SU-DHL-6 (cell line): ENCODE measurements at regions not wholly inside any gene's neighbourhood (a gene's known extent, or its start where the extent isn't known, plus 50 kb on each side); places are given as distances from the start of the nearest gene placed in this dataset.

Source experiments
- H2AFZ ChIP-seq: fragments of 200-600 bp; sonication (generic); 2 replicates; pipeline ENCODE4 v1.6.1; 2014; ENCODE audit warnings: low read depth, mild to moderate bottlenecking, moderate library complexity, mixed read lengths, antibody characterized with exemption, low read length; ENCODE audit not compliant: severe bottlenecking
- H3F3A ChIP-seq: fragments of 200-600 bp; shearing (Covaris generic); 2 replicates; pipeline ENCODE4 v1.6.0; 2016; ENCODE audit warnings: antibody characterized with exemption, mild to moderate bottlenecking; ENCODE audit not compliant: insufficient read depth
- H3K27ac ChIP-seq: fragments of 200-600 bp; sonication (generic); 2 replicates; pipeline ENCODE4 v1.5.1; 2016; ENCODE audit warnings: low read depth, mild to moderate bottlenecking, low read length, moderate library complexity, mixed read lengths
- H3K27me3 ChIP-seq: fragments of 200-600 bp; sonication (generic), shearing (Covaris generic); 2 replicates; pipeline ENCODE4 v1.6.0; 2014; ENCODE audit warnings: mild to moderate bottlenecking, low read length
- H3K36me3 ChIP-seq: fragments of 200-600 bp; sonication (generic); 2 replicates; pipeline ENCODE4 v1.6.1; 2014; ENCODE audit warnings: mild to moderate bottlenecking, low read length, mixed read lengths
- H3K4me2 ChIP-seq: fragments of 300-600, 200-600 bp; shearing (Covaris generic), sonication (generic); 2 replicates; pipeline ENCODE4 v1.6.0; 2014; ENCODE audit warnings: low read length, low read depth, mild to moderate bottlenecking; ENCODE audit not compliant: poor library complexity, severe bottlenecking
- H3K4me3 ChIP-seq: fragments of 200-600 bp; sonication (generic); 2 replicates; pipeline ENCODE4 v1.5.1; 2014; ENCODE audit warnings: antibody characterized with exemption, low read length, mild to moderate bottlenecking, mixed read lengths; ENCODE audit not compliant: insufficient read depth, poor library complexity, severe bottlenecking
- H3K79me2 ChIP-seq: fragments of 200-600 bp; sonication (generic); 2 replicates; pipeline ENCODE4 v1.6.1; 2014; ENCODE audit warnings: mild to moderate bottlenecking, low read length, moderate library complexity; ENCODE audit not compliant: insufficient read depth
- H3K9ac ChIP-seq: fragments of 200-600 bp; sonication (generic); 2 replicates; pipeline ENCODE4 v1.7.0; 2014; ENCODE audit warnings: mild to moderate bottlenecking, low read length
- H3K9me2 ChIP-seq: fragments of 200-600 bp; sonication (generic); replicated peaks from 2 replicates; pipeline ENCODE4 v1.6.1; 2014; ENCODE audit warnings: low read length; ENCODE audit not compliant: insufficient read depth
- H3K9me3 ChIP-seq: fragments of 200-600 bp; sonication (generic); 2 replicates; pipeline ENCODE4 v1.6.1; 2014; ENCODE audit warnings: low read length, mixed read lengths; ENCODE audit not compliant: insufficient read depth
- H4K20me1 ChIP-seq: fragments of 200-600 bp; sonication (generic); 2 replicates; pipeline ENCODE4 v1.6.1; 2014; ENCODE audit warnings: low read depth, mild to moderate bottlenecking, antibody characterized with exemption, low read length, moderate library complexity, mixed read lengths
- EZH2phosphoT487 ChIP-seq: fragments of 200-600 bp; sonication (generic), shearing (Covaris generic); conservative IDR thresholded peaks from 2 replicates; pipeline ENCODE4 v1.6.1; 2018; ENCODE audit warnings: mild to moderate bottlenecking, antibody characterized with exemption, low read length, moderate library complexity, mixed read lengths
- TF ChIP-seq, protein P1 (sequence below): fragments of 200-600 bp; sonication (generic); IDR thresholded peaks from one replicate; pipeline ENCODE4 v1.5.1; 2017; ENCODE audit warnings: antibody characterized with exemption, mild to moderate bottlenecking, low read length, moderate library complexity; ENCODE audit not compliant: insufficient read depth, poor library complexity, severe bottlenecking

DNA sequence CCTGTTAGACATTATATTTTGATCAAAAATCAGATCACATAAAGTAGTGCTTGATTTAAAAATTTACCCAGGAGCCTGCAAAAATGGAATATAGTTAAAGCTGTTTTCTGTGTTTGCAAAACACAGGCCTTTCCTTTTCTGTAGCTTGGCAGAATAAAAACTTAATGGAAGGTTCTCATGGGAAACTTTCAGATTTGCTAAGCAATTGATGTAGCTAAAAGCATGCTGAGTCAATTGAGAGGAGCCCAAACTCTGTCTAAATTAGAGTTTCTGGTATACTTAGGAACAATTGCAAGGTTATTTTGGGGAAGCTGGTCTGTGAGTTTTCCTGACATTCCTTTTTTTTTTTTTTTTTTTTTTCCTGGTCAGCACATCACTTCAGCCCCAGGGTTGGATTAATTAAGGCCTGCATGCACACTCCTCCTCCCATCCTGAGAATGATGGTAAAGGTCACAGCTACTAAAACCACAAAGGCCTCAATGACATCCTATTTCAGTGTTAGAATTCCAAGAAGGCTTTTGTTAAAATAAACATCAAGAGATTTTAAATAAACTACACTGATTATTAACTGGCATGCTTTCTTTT is 608.7 kb downstream of the PLPP3 start:
- Histone ChIP-seq H4K20me1 (no peaks in the 10 kb centered on the region), H2AFZ (no peak overlapping the region), H3K4me3 (no peak overlapping the region), H3K27ac (no peak overlapping the region), H3K79me2 (no peaks in the 10 kb centered on the region), H3K9ac (no peak overlapping the region), H3F3A (no peaks in the 10 kb centered on the region), H3K9me3 (no peaks in the 10 kb centered on the region), H3K27me3 (no peaks in the 10 kb centered on the region), H3K9me2 (no peaks in the 10 kb centered on the region), H3K36me3 (no peaks in the 10 kb centered on the region), H3K4me2 (no peak overlapping the region)
- TF ChIP-seq, protein P1, sequence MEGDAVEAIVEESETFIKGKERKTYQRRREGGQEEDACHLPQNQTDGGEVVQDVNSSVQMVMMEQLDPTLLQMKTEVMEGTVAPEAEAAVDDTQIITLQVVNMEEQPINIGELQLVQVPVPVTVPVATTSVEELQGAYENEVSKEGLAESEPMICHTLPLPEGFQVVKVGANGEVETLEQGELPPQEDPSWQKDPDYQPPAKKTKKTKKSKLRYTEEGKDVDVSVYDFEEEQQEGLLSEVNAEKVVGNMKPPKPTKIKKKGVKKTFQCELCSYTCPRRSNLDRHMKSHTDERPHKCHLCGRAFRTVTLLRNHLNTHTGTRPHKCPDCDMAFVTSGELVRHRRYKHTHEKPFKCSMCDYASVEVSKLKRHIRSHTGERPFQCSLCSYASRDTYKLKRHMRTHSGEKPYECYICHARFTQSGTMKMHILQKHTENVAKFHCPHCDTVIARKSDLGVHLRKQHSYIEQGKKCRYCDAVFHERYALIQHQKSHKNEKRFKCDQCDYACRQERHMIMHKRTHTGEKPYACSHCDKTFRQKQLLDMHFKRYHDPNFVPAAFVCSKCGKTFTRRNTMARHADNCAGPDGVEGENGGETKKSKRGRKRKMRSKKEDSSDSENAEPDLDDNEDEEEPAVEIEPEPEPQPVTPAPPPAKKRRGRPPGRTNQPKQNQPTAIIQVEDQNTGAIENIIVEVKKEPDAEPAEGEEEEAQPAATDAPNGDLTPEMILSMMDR: no peak
- no peak for TF ChIP-seq EZH2phosphoT487

DNA sequence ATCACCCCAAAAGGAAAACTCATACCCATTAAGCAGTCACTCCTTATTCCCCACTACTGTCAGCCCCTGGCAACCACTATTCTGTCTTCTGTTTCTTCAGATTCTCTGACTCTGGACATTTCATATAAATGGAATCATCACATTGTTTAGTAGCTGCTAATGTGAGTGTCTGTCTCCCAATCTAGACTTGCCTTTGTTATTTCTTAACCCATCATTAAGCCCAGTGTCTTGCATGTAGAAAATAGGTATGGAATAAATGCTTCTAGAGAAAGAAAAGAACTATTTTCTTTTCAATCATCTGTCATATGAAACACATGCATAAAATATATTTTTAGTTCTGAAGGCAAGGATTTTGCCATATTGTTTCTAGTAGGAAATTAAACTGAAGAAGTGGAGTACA is 610.0 kb downstream of the PLPP3 start:
- Histone ChIP-seq H4K20me1 (no peaks in the 10 kb centered on the region), H3K9me3 (no peaks in the 10 kb centered on the region), H3K36me3 (no peaks in the 10 kb centered on the region), H3K27me3 (no peaks in the 10 kb centered on the region), H3K4me3 (no peak overlapping the region), H3K27ac (no peak overlapping the region), H3K9me2 (no peaks in the 10 kb centered on the region), H3K4me2 (no peak overlapping the region), H3F3A (no peaks in the 10 kb centered on the region), H3K79me2 (no peaks in the 10 kb centered on the region), H2AFZ (no peak overlapping the region), H3K9ac (no peak overlapping the region)
- TF ChIP-seq, protein P1: no peak
- no peak for TF ChIP-seq EZH2phosphoT487

DNA sequence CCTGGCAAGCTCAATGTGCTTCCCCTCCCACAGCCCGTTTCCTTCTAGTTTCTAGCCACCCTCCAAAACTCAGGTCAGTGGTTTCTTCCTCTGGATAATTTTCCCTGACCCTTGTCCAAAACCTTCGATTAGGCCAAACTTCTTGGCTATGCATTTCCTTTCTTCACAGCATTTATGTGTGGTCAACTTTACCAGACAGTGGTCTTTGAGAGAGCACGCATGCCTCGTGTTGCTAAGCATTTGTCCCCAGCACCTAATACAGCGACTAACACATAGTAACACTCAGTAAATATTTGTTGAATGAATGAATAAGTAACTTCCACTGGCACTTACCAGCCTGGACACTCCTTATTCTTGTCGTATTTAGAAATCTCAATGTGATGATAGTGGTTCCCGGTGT is 610.7 kb downstream of the PLPP3 start:
- H3F3A ChIP-seq: no peaks in the 10 kb centered on the region
- H3K4me2 ChIP-seq: no peak overlapping the region
- no peaks in the 10 kb centered on the region for H4K20me1 ChIP-seq

More for the DNA sequence above, 610.7 kb downstream of the PLPP3 start:
- no peak overlapping the region for H3K9ac ChIP-seq
- H3K9me2 ChIP-seq: no peaks in the 10 kb centered on the region
- TF ChIP-seq, protein P1: no peak
- no peak for TF ChIP-seq EZH2phosphoT487
- no peaks in the 10 kb centered on the region for H3K36me3 ChIP-seq
- H3K27ac ChIP-seq: no peak overlapping the region
- H3K27me3 ChIP-seq: no peaks in the 10 kb centered on the region
- H3K9me3 ChIP-seq: no peaks in the 10 kb centered on the region
- no peak overlapping the region for H3K4me3 ChIP-seq
- no peaks in the 10 kb centered on the region for H3K79me2 ChIP-seq
- H2AFZ ChIP-seq: no peak overlapping the region
